ENCODE measurements at regions not wholly inside any gene's neighbourhood (a gene's known extent, or its start where the extent isn't known, plus 50 kb on each side); places are given as distances from the start of the nearest gene placed in this dataset.
A peak's percentile ranks its signal among the peaks of the same experiment; 100 is the strongest.

GRCh38 chr19:29263305-29264135 lies 50.6 kb upstream of the UQCRFS1 start:
- no peak overlapping the region for H3K4me3 ChIP-seq (ENCODE audit: low read length in 2 of 2)
- no peaks in the 10 kb centered on the region for H3K4me1 ChIP-seq (ENCODE audit: control insufficient read depth in 1 of 2, insufficient read depth in 2 of 2, low read length in 2 of 2)
- no peaks in the 10 kb centered on the region for H3K36me3 ChIP-seq (ENCODE audit: control insufficient read depth in 1 of 2, insufficient read depth in 2 of 2, low read length in 1 of 2)
- WGBS, 2 donors = 27% methylated on average over 8 of the region's 8 CpGs
- no peaks in the 10 kb centered on the region for H3K9me3 ChIP-seq (ENCODE audit: control insufficient read depth, low read length)
- DNase-seq (no peak), ATAC-seq (ENCODE audit: low FRiP score) (no peak)
- no peak overlapping the region for H3K27ac ChIP-seq (ENCODE audit: low read depth in 1 of 2, low read length in 2 of 2)
- intact Hi-C loops (cut with DNase I) = loop anchor here in 1 of 2 donors (10.0 kb wide), 1 partner anchor 529 kb away; no protein-coding TSS in a partner anchor
- no peaks in the 10 kb centered on the region for H3K27me3 ChIP-seq (ENCODE audit: control insufficient read depth in 1 of 2, insufficient read depth in 2 of 2, low read length in 1 of 2)

- WGBS, 2 donors = 87 to 90% methylated on average over 7 of the region's 7 CpGs
- no peaks in the 10 kb centered on the region for H3K9me3 ChIP-seq (ENCODE audit: control insufficient read depth, low read length)
- no peaks in the 10 kb centered on the region for H3K36me3 ChIP-seq (ENCODE audit: control insufficient read depth in 1 of 2, insufficient read depth in 2 of 2, low read length in 1 of 2)
- H3K4me3 ChIP-seq (ENCODE audit: low read length in 2 of 2) = no peak overlapping the region
- H3K27me3 ChIP-seq (ENCODE audit: control insufficient read depth in 1 of 2, insufficient read depth in 2 of 2, low read length in 1 of 2) = no peaks in the 10 kb centered on the region
- H3K4me1 ChIP-seq (ENCODE audit: control insufficient read depth in 1 of 2, insufficient read depth in 2 of 2, low read length in 2 of 2) = no peaks in the 10 kb centered on the region
- intact Hi-C loops (cut with DNase I) = loop anchor here in 1 of 2 donors (10.0 kb wide), 1 partner anchor 530 kb away; no protein-coding TSS in a partner anchor
- ATAC-seq (ENCODE audit: low FRiP score) = no peak
- no peak for DNase-seq
- no peak overlapping the region for H3K27ac ChIP-seq (ENCODE audit: low read depth in 1 of 2, low read length in 2 of 2)
Measured at GRCh38 chr19:29264897-29265296, 51.9 kb upstream of the UQCRFS1 start.

GRCh38 chr19:29265436-29265835 lies 52.5 kb upstream of the UQCRFS1 start:
- Histone ChIP-seq H3K4me1 (ENCODE audit: control insufficient read depth in 1 of 2, insufficient read depth in 2 of 2, low read length in 2 of 2) (no peaks in the 10 kb centered on the region), H3K36me3 (ENCODE audit: control insufficient read depth in 1 of 2, insufficient read depth in 2 of 2, low read length in 1 of 2) (no peaks in the 10 kb centered on the region), H3K27ac (ENCODE audit: low read depth in 1 of 2, low read length in 2 of 2) (no peak overlapping the region), H3K9me3 (ENCODE audit: control insufficient read depth, low read length) (no peaks in the 10 kb centered on the region), H3K4me3 (ENCODE audit: low read length in 2 of 2) (no peak overlapping the region), H3K27me3 (ENCODE audit: control insufficient read depth in 1 of 2, insufficient read depth in 2 of 2, low read length in 1 of 2) (no peaks in the 10 kb centered on the region)
- DNase-seq (no peak), ATAC-seq (ENCODE audit: low FRiP score) (peak; percentile 15)
- intact Hi-C loops (cut with DNase I) = loop anchor here in 1 of 2 donors (10.0 kb wide), 1 partner anchor 531 kb away; no protein-coding TSS in a partner anchor
- WGBS, 2 donors = 77 to 83% methylated on average over 6 of the region's 6 CpGs

- H3K27ac ChIP-seq (ENCODE audit: low read depth in 1 of 2, low read length in 2 of 2) = no peak overlapping the region
- H3K4me1 ChIP-seq (ENCODE audit: control insufficient read depth in 1 of 2, insufficient read depth in 2 of 2, low read length in 2 of 2) = no peaks in the 10 kb centered on the region
- no peak for DNase-seq
- no peaks in the 10 kb centered on the region for H3K9me3 ChIP-seq (ENCODE audit: control insufficient read depth, low read length)
- no peaks in the 10 kb centered on the region for H3K36me3 ChIP-seq (ENCODE audit: control insufficient read depth in 1 of 2, insufficient read depth in 2 of 2, low read length in 1 of 2)
- 49 to 50% methylated on average over 4 of the region's 4 CpGs for WGBS, 2 donors
- ATAC-seq (ENCODE audit: low FRiP score) = no peak
- intact Hi-C loops (cut with DNase I) = loop anchor here in 1 of 2 donors (10.0 kb wide), 1 partner anchor 531 kb away; no protein-coding TSS in a partner anchor
- no peaks in the 10 kb centered on the region for H3K27me3 ChIP-seq (ENCODE audit: control insufficient read depth in 1 of 2, insufficient read depth in 2 of 2, low read length in 1 of 2)
- no peak overlapping the region for H3K4me3 ChIP-seq (ENCODE audit: low read length in 2 of 2)
Measured at GRCh38 chr19:29266001-29266400, 53.0 kb upstream of the UQCRFS1 start.

- no peak for ATAC-seq (ENCODE audit: low FRiP score)
- no peak for DNase-seq
- Histone ChIP-seq H3K4me1 (ENCODE audit: control insufficient read depth in 1 of 2, insufficient read depth in 2 of 2, low read length in 2 of 2) (no peaks in the 10 kb centered on the region), H3K36me3 (ENCODE audit: control insufficient read depth in 1 of 2, insufficient read depth in 2 of 2, low read length in 1 of 2) (no peaks in the 10 kb centered on the region), H3K4me3 (ENCODE audit: low read length in 2 of 2) (no peak overlapping the region), H3K9me3 (ENCODE audit: control insufficient read depth, low read length) (peaks cover 1% of the 10 kb centered on the region), H3K27me3 (ENCODE audit: control insufficient read depth in 1 of 2, insufficient read depth in 2 of 2, low read length in 1 of 2) (no peaks in the 10 kb centered on the region), H3K27ac (ENCODE audit: low read depth in 1 of 2, low read length in 2 of 2) (no peak overlapping the region)
- WGBS, 2 donors = 78 to 81% methylated on average over 4 of the region's 4 CpGs
- intact Hi-C loops (cut with DNase I) = loop anchor here in 1 of 2 donors (10.0 kb wide), 1 partner anchor 532 kb away; no protein-coding TSS in a partner anchor
Measured at GRCh38 chr19:29266603-29267002, 53.7 kb upstream of the UQCRFS1 start.

GRCh38 chr19:29267701-29268100 lies 54.8 kb upstream of the UQCRFS1 start:
- H3K27me3 ChIP-seq (ENCODE audit: control insufficient read depth in 1 of 2, insufficient read depth in 2 of 2, low read length in 1 of 2) = no peaks in the 10 kb centered on the region
- intact Hi-C loops (cut with DNase I) = loop anchor here in 1 of 2 donors (10.0 kb wide), 1 partner anchor 533 kb away; no protein-coding TSS in a partner anchor
- DNase-seq (no peak), ATAC-seq (ENCODE audit: low FRiP score) (no peak)
- H3K27ac ChIP-seq (ENCODE audit: low read depth in 1 of 2, low read length in 2 of 2) = no peak overlapping the region
- 78 to 83% methylated on average over 8 of the region's 8 CpGs for WGBS, 2 donors
- H3K36me3 ChIP-seq (ENCODE audit: control insufficient read depth in 1 of 2, insufficient read depth in 2 of 2, low read length in 1 of 2) = no peaks in the 10 kb centered on the region
- no peaks in the 10 kb centered on the region for H3K4me1 ChIP-seq (ENCODE audit: control insufficient read depth in 1 of 2, insufficient read depth in 2 of 2, low read length in 2 of 2)
- H3K9me3 ChIP-seq (ENCODE audit: control insufficient read depth, low read length) = peaks cover 1% of the 10 kb centered on the region
- no peak overlapping the region for H3K4me3 ChIP-seq (ENCODE audit: low read length in 2 of 2)

GRCh38 chr19:29268103-29268502 lies 55.2 kb upstream of the UQCRFS1 start:
- Histone ChIP-seq H3K36me3 (ENCODE audit: control insufficient read depth in 1 of 2, insufficient read depth in 2 of 2, low read length in 1 of 2) (no peaks in the 10 kb centered on the region), H3K27me3 (ENCODE audit: control insufficient read depth in 1 of 2, insufficient read depth in 2 of 2, low read length in 1 of 2) (no peaks in the 10 kb centered on the region), H3K4me3 (ENCODE audit: low read length in 2 of 2) (no peak overlapping the region), H3K9me3 (ENCODE audit: control insufficient read depth, low read length) (peaks cover 1% of the 10 kb centered on the region), H3K4me1 (ENCODE audit: control insufficient read depth in 1 of 2, insufficient read depth in 2 of 2, low read length in 2 of 2) (no peaks in the 10 kb centered on the region), H3K27ac (ENCODE audit: low read depth in 1 of 2, low read length in 2 of 2) (no peak overlapping the region)
- intact Hi-C loops (cut with DNase I) = loop anchor here in 1 of 2 donors (10.0 kb wide), 1 partner anchor 533 kb away; no protein-coding TSS in a partner anchor
- DNase-seq (no peak), ATAC-seq (ENCODE audit: low FRiP score) (no peak)
- WGBS, 2 donors = 78 to 79% methylated on average over 17 of the region's 17 CpGs

- Histone ChIP-seq H3K9me3 (ENCODE audit: control insufficient read depth, low read length) (peaks cover 1% of the 10 kb centered on the region), H3K36me3 (ENCODE audit: control insufficient read depth in 1 of 2, insufficient read depth in 2 of 2, low read length in 1 of 2) (no peaks in the 10 kb centered on the region), H3K27me3 (ENCODE audit: control insufficient read depth in 1 of 2, insufficient read depth in 2 of 2, low read length in 1 of 2) (no peaks in the 10 kb centered on the region), H3K4me3 (ENCODE audit: low read length in 2 of 2) (no peak overlapping the region), H3K27ac (ENCODE audit: low read depth in 1 of 2, low read length in 2 of 2) (no peak overlapping the region), H3K4me1 (ENCODE audit: control insufficient read depth in 1 of 2, insufficient read depth in 2 of 2, low read length in 2 of 2) (no peaks in the 10 kb centered on the region)
- 34 to 35% methylated on average over 25 of the region's 25 CpGs for WGBS, 2 donors
- no peak for DNase-seq
- intact Hi-C loops (cut with DNase I) = loop anchor here in 1 of 2 donors (10.0 kb wide), 1 partner anchor 534 kb away; no protein-coding TSS in a partner anchor
- ATAC-seq (ENCODE audit: low FRiP score) = no peak
Measured at GRCh38 chr19:29268721-29269393, 55.9 kb upstream of the UQCRFS1 start.

Measured in aorta (tissue), 5 donors.